Left ventricle myocardium superior (tissue), 1 donor: ENCODE measurements at regions not wholly inside any gene's neighbourhood (a gene's known extent, or its start where the extent isn't known, plus 50 kb on each side); places are given as distances from the start of the nearest gene placed in this dataset.

ENCODE experiments used
- ATAC-seq: fragments of 200-7000 bp; cut with Tn5 transposase; one replicate; pipeline ENCODE4 v1.9.1; 2020; ENCODE audit warnings: mild to moderate bottlenecking, moderate library complexity
- DNase-seq: peaks from one replicate; pipeline ENCODE4 v3.0.0-alpha.2; 2020
- intact Hi-C: fragments of 100-400 bp; cut with micrococcal nuclease; formaldehyde crosslinking; loops from one replicate; pipeline ENCODE4 v1.11.0; 2022
- donor health status: DM: no; HTN: yes; CAD: no; lungs with severe emphysema.

DNA sequence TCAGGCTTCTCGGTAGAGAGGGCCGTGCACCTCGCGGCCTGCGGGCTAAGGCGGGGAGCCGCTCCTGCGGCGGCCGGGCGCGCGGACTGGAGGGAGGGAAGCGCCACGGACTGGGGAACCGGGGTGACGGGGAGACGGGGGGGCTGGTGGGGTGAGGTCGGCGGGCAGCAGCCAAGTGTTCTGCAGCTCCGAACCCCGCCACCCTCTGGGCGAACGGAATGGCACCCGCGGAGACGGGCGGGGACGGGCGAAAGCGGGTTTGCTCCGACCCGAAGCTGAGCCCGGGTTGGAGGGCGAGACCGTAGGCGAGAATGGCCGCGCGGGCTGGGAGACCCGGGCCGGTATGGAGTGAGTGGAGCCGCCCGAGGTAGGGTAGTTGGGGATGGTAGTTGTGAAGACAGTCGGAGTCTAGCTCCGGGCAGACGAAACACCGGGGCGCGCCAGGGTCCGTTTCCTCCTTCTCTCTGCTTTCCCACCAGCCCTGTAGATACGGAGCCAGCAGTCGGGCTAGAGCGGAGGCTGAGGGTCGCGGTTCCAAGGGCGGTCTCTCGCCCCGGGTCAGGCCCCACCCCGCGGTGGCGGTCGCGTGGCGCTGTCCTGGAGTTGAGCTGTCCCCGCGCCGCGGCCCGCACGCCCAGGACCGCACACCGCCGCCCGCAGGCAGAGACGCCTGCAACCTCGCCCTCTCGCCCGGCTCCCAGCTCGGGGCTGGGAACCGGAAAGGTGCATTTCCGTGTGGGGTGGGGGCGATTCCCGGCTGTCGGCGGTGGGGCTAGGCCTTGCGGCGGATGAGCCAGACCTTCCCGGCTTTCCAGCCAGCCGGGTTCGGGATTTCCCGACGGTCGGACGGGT is 160.3 kb upstream of the SIX2 start:
- intact Hi-C loops, result no loop called here
- DNase-seq (peak; percentile 41), ATAC-seq (peak; percentile 70)

DNA sequence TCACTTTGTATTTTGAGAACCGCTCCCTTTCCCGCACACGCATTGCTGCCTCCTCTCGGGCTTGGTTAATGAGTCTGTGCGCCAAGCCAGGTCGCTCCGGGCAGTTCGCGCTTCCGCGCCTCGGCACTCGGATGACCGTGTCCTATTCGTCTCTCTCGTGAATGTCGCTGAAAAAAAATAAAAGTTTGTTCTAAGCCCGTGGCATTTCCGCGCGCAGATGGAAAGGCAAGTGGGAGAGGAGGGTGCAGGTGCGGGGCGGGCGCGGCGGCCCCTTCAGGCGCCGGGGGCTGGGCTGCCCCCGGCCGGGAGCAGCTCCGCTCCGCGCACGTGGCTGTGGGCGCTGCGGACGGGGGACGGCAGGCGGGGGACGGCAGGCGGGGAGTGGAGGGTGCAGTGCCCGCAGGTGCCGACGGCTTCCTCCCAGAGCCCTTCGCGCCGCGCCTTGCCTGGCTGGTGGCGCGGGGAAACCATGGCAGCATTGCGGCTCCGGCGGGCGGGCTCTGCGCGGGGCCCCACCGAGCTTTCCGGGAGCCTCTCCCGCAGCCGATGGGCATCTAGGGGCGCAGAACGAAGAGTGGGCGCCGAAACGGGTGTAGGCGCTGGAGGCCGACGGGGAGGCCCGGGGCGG is 159.6 kb upstream of the SIX2 start:
- ATAC-seq (peak; percentile 63), DNase-seq (peak; percentile 29)

DNA sequence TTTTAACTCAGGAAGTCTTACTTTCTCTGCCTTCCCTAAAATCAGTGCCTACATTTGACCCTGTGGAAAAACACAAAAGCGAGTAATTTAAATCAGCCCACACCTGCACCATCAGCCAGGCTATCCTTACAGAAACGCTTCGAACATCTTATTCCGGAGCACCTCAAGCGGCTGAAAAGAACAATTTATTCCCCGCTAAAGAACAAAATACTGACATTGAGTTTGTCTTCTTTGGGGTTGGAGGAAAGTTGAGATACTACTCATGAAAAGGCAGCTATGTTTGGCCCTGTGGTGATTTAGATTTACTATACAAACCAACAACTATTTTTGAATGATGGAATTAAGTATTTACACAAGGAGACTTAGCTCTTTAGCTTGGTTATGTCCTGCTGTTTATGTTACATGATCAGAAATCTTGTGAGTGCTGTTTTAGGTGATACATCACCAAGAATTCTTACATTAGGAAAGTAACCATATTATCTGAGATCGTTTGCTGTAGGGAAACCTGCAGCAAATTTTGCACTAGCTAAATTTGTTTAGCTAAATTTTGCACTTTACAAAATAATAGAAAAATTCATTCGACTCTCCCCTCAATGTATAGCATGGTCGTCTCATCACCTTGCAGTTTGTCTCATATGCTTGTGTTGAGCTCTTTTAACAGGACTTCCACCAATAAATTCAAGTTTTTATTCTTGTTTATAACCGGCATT is 158.8 kb upstream of the SIX2 start:
- DNase-seq, result no peak
- intact Hi-C loops, result no loop called here
- no peak for ATAC-seq

More for the DNA sequence above, 159.6 kb upstream of the SIX2 start:
- intact Hi-C loops, result no loop called here

DNA sequence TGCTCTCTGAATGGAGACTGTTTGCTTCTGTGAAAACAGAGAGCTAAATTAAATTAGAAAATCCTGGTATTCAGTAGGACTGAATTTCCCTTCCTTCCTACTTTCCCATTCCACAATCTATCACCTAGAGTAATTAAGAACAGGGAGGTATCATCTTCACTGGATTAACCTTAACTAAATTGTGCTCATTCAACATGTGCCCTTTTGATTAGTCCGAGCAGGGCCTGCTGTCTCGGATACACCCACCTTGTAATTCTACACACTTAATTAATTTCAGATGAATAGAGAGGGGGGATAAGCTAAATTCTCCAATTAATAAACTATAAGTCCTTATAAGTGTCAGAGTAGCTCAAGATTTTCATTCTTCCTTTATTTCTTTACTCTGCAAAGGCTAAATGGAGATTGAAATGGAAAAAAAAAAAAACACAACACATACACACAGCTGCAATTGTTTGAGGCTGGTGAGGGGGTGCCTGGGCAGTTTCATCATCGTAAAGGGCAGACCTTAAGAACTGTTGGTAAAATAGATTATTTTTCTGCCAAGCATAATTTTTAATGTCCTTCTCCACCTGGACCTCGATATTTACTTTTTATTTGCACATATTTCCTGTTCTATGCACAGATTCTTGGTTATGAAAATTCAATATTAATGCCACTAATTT is 157.1 kb upstream of the SIX2 start:
- DNase-seq (no peak), ATAC-seq (no peak)
- intact Hi-C loops, result no loop called here

DNA sequence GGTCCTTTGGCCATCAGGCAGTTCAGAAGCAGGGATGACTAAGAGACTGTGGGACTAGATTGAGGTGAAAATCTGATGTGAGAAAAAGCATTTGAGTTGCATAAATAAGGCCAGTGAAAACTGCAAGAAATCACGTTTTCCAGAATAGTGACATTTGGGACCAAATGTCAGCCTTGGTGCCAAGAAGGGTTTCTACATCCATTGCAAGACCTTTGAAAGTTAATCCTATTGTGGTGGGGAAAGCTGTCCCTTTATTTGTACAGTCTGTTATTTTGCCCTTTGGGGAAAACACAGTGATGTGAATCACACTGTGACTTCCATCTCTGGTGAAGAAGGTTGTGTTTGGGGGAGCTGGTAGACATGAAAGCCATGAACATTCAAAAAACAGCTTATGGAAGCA is 153.5 kb upstream of the SIX2 start:
- DNase-seq (no peak), ATAC-seq (no peak)
- intact Hi-C loops, result no loop called here

DNA sequence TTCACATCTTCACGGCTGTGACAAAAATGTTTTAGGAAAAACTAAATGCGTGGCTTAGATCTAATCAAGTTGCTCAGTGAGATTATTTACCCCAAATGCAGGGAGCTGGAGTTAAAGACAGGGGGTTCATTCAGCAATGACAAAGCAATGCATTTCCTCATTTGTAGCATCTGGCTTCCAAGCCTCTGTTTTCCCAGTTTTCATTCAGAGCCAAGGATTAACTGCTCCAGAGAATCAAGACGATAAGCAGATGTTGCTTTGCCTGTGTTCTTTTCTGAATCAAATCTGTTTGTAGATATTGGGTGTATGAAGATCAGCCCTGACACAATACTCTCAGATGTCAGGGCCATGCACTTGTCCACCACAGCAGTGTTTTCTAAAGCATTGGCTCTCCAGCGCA is 147.4 kb upstream of the SIX2 start:
- no peak for DNase-seq
- ATAC-seq, result no peak
- intact Hi-C loops, result no loop called here

DNA sequence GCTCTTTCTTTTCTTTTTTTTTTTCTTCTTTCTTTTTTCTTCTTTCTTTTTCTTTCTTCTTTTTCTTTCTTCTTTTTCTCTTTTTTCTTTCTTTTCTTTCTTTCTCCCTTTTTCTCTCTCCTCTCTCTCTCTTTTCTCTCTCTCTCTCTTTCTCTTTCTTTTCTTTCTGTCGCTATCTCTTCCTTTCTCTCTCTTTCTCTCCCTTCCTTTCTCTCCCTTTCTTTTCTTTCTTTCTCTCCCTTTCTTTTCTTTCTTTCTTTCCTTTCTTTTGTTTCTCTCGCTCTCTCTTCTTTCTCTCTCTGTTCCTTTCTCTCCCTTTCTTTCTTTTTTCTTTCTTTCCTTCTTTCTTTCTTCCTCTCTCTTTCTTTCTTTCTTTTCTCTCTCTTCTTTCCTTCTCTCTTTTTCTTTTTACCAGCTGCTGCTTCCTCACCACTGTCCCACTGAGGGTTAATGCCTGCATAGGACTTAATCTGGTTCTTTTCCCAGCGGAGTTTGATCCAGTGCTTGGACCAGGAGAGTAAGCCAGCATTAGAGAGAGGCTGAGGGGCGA is 145.4 kb upstream of the SIX2 start:
- intact Hi-C loops, result no loop called here
- ATAC-seq (no peak), DNase-seq (no peak)

DNA sequence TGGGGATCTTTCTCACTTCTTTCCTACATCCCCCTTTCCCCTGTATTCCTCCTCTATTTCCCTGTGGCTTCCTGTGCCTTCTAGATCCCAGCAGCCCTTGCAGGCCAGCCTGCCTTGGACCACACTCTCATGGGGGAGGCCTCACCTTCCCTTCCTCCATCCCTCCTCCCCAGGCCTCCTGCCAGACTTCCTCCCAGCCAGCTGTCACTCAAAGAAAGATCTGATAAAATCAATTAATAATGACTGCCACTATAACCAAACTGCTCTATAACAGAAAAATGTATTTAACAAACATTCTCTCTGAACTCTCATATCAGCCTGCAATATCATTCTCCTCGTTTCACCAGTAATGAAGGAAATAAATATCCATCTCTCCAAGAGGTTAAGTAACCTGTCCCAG is 144.9 kb upstream of the SIX2 start:
- DNase-seq, result no peak
- ATAC-seq, result no peak
- intact Hi-C loops, result no loop called here

DNA sequence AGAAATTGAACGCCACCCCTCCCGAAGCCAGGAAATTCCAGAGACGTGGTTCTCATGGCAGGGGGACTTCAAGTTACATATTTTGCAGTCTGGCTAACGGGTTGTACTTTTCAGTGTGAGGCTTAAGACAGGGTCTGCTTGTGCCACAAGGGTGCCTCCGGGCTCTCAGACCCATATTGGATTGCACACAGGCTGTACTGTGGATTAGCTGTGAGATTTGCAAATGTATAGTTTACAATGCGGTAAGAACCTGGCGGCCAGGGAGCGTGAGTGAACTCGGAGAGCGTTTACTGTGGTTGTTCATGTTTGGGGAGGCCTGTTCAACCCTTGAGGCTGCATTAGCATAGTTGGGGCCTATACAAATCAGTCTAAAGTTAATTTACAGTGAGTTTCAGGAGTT is 143.9 kb upstream of the SIX2 start:
- ATAC-seq (no peak), DNase-seq (no peak)
- intact Hi-C loops, result no loop called here

DNA sequence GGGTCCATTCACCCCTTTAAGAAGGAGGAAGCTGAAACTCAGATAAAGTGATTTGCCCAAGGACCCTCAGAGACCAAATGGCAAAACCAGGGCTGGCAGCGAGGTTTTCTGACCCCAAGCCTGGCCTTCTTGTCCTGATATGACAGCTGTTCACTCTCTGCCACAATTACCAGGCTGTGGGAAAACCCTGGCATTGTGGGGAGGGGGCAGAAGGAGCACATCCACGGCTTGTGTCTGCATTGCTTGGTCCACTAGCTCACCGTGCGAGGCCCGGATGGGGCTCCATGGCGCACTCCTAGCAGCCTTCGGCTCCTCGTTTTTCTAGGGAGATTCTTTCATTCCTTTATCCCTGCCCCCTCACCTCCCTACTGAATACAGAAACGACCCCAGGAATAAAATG is 143.4 kb upstream of the SIX2 start:
- intact Hi-C loops, result no loop called here
- no peak for DNase-seq
- no peak for ATAC-seq

DNA sequence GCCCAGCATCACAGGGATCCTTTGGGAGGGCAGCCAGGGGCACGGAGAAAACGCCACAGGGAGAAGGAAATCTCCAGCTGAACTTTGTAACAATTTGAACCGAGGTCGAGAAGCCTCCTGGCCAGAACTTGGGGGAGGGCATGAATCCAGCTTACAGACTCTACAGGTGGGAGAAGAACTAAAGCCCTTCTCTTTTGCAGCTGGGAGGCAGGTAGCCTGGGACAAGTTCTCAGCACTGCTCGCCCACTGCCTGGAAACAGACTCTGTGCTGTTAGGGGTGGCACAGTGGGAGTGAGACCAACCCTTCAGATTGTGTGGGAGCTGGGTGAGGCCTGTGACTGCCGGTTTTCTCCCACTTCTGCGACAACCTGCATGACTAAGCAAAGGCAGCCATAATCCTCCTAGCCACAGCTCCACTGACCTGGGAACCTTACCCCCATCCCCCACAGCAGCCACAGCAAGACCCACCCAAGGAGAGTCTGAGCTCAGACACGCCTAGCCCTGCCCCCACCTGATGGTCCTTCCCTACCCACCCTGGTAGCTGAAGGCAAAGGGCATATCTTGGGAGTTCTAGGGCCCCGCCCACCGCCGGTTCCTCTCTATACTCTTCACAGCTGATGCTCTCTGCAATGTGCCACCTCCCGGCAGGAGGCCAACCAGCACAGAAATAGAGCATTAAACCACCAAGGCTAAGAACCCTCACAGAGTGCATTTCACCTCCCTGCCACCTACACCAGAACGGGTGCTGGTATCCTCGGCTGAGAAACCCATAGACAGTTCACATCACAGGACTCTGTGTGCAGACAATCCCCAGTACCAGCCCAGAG is 136.0 kb upstream of the SIX2 start:
- intact Hi-C loops, result no loop called here
- ATAC-seq, result no peak

DNA sequence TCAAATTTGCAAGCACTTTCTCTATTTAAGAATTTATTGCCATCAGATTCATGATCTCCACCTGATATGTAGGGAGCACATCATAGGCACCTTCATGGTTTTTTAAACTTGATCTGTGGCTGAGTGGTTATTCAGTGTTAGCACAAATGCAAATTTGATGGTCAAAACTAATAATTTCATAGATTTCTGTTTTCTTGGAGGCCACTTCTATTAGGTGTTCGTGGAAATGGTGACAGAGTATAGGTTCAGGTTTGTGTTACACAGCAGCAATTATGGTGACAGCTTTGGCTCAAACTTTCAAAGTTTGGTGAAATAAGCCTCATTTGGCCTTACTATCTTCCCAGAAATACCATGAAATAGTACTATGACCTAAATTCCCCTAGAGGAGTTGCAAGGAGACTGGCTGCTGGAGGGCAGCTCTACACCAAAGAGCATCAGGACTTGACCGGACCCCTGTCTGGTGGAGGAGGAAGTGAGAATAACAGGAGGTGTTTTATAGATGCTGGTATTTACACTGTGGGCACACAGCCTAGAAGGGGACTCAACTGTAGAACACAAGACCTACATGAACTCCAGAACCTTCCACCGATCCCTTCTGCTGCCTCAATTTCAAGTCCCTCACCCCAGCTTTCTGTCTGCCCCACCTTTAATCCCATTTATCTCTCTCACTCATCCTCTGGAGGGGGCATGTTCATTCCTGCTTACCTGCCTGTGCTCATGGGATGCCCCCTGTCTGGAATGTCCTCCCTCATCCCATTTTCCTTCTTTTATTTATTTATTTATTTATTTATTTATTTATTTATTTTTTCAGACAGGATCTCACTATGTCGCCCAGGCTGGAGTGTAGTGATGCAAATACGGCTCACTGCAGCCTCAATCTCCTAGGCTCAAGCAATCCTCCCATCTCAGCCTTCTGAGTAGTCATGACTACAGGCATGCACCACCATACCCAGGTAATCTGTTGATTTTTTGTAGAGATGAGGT is 132.9 kb upstream of the SIX2 start:
- ATAC-seq (no peak), DNase-seq (no peak)
- intact Hi-C loops, result no loop called here

More for the DNA sequence above, 136.0 kb upstream of the SIX2 start:
- no peak for DNase-seq

DNA sequence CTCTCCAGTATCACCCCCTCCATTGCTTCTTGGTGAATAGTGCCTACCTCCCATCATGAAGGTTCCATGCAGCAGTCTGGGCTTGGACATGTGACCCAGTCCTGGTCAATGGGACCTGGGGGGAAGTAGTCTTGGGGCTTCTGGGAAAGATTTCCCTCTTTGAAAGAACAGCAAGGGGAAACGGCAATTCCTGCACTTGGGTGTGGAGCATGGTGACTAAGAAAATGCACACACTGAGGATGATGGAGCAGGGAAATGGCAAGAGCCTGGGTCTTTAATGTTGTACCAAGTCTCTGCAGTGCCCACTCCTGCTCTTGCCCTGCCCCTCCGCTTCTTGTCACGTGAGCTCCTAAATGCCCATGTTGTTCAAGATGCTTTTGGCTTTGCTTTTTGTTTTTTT is 131.4 kb upstream of the SIX2 start:
- ATAC-seq (no peak), DNase-seq (no peak)
- intact Hi-C loops, result no loop called here

DNA sequence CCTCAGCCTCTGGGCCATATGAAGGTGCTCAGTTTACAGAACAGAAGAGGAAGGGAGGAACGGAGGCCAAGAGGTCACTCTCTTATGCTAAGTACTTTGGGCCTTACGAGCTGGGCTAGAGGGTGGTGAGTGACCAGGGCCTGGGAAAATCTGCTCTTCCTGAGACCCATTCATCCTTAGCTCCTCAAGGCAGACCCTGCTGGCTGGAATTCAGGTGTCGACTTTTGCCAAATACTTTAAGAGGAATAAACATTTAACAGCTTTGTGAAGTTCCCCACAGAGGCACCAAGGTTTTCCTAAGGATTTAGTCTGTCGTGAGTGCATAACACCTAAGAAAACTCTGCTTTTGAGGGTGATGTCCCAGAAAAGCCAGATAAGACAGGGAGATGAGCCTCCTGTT is 129.7 kb upstream of the SIX2 start:
- ATAC-seq (no peak), DNase-seq (no peak)
- intact Hi-C loops, result no loop called here

DNA sequence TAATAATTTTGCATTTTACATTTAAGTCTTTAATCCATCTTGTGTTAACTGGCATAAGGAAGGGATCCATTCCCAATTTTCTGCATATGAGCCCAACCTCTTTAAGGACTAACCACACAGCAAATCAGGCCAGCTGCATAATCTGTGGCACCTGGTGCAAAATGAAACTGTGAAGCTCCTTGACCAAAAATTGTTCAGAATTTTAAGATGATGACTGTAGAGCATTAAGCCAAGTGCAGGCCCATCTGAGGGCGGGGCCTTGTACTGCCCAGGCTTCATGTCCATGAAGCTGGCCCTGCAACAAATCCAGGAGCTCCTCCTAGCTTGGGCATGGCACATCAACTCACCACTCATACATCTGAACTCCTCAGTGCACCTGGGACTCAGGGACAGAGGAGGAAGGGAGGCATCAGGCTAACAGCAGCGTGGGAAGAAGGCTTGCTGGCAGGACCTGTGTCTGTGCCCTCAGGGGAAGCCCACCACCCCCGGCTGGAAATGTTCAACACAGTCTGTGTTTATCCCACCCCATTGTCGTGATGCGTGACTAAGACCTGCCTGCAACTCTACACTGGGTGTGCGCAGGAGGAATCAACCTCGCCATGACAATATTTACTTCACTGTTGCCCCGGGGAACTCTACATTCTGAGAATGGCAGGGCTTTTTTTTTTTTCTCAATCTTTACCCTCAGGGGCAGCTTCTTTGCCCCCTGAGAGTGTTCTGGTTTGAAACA is 128.9 kb upstream of the SIX2 start:
- DNase-seq, result no peak
- intact Hi-C loops, result no loop called here
- no peak for ATAC-seq

DNA sequence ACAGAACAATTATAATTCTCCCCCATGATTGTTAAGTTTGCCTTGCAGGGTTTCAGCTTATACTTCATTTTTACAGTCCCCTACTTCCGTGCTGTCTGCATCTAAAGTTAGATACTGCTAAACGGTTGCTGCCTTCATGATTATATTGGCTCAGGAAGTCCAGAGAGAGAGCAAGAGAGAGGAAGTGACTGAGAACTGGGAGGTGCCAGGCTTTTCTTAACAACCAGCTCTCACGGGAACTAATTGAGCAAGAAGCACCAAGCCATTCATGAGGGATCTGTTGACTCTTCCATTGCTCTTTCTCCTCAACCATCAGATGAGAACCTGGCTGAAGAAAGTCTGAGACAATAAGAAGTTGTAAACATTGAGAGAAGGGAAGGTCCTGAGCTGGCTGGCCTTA is 125.5 kb upstream of the SIX2 start:
- DNase-seq (no peak), ATAC-seq (peak; percentile 58)
- intact Hi-C loops, result no loop called here

DNA sequence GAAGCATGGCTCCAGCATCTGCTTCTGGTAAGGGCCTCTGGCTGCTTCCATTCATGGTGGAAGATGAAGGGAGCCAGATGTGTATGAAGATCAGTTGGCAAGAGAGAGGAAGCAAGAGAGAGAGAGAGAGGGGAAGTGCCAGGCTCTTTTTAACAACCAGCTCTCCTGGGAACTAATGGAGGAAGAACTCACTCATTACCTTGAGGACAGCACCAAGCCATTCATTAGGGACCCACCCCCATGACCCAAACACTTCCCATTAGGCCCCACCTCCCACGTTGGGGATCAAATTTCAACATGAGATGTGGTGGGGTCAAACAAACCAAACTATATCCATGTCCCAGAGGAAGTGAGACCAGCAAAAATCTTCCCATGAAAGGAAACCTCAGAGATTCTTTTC is 124.8 kb upstream of the SIX2 start:
- ATAC-seq (no peak), DNase-seq (no peak)
- intact Hi-C loops, result no loop called here
